HCT116 (cell line): ENCODE measurements at regions not wholly inside any gene's neighbourhood (a gene's known extent, or its start where the extent isn't known, plus 50 kb on each side); places are given as distances from the start of the nearest gene placed in this dataset.

Experiments
- ATAC-seq: fragments of 200-7000 bp; cut with Tn5 transposase; 2 replicates; pipeline ENCODE4 v1.9.1; 2020; ENCODE audit warnings: mild to moderate bottlenecking, moderate library complexity
- BruUV-seq: library from RNA; stranded (reverse); fragments of 400-500 nt; replicated peaks from 2 replicates; lab custom pipeline; 2021; lab: Mats Ljungman, UMichigan
- CTCF ChIA-PET: fragments of 300-600 bp; sonication (Branson Sonifier 250); formaldehyde crosslinking; loops from one replicate; lab custom pipeline; 2021; ENCODE audit warnings: antibody characterized with exemption; lab: Charles Lee
- POLR2A ChIA-PET: fragments of 300-600, 350-600 bp; sonication (Branson Sonifier 250); formaldehyde crosslinking; loops from one replicate; lab custom pipeline; 2021; ENCODE audit warnings: antibody characterized with exemption; lab: Charles Lee
- RAD21 ChIA-PET, 2 experiments: fragments of 300-600 bp; sonication (Branson Sonifier 250); formaldehyde crosslinking; loops; one replicate each; lab custom pipeline; 2023; ENCODE audit warnings: low total read pairs in 2 of 2; ENCODE audit not compliant: uncharacterized antibody in 2 of 2, unreplicated experiment in 2 of 2, low non-redundant PET in 1 of 2; lab: Charles Lee
- DNase-seq: peaks from one replicate; pipeline ENCODE4 v3.0.0-alpha.2; 2010; ENCODE audit warnings: low read depth, low spot score
- H2AFZ ChIP-seq: fragments of 200-600 bp; shearing (Covaris generic), sonication (generic); 2 replicates; pipeline ENCODE4 v1.6.1; 2017; ENCODE audit warnings: low read depth, mixed run types, mixed read lengths, antibody characterized with exemption, low read length; ENCODE audit not compliant: poor library complexity, severe bottlenecking
- H3K27ac ChIP-seq: 2 replicates; pipeline ENCODE4 v1.5.1; 2012; ENCODE audit warnings: low read depth, low read length
- H3K27me3 ChIP-seq: fragments of 200-600 bp; sonication (generic); 2 replicates; pipeline ENCODE4 v1.6.1; 2016; ENCODE audit warnings: mixed run types, low read length, mixed read lengths; ENCODE audit not compliant: insufficient read depth
- H3K36me3 ChIP-seq, 2 experiments: fragments of 200-500 bp in 1 of 2; fragments of 200-600 bp in 1 of 2; sonication (Bioruptor generic) in 1 of 2; sonication (generic) in 1 of 2; 2 replicates each; pipeline versions ENCODE4 v1.5.1 to v1.6.1; 2014 to 2016; ENCODE audit warnings: low read length in 2 of 2, inconsistent platforms in 1 of 2, mixed read lengths in 1 of 2, mixed run types in 1 of 2; ENCODE audit not compliant: insufficient read depth in 2 of 2, control insufficient read depth in 1 of 2
- H3K4me1 ChIP-seq, 2 experiments: fragments of 200-600 bp in 1 of 2; sonication (generic) in 1 of 2; 2 replicates each; pipeline versions ENCODE4 v1.5.1 to v1.6.1; 2012 to 2017; ENCODE audit warnings: low read length in 2 of 2, inconsistent platforms in 1 of 2, mild to moderate bottlenecking in 1 of 2, mixed read lengths in 1 of 2, mixed run types in 1 of 2, moderate library complexity in 1 of 2; ENCODE audit not compliant: insufficient read depth in 2 of 2, control insufficient read depth in 1 of 2
- H3K4me2 ChIP-seq: fragments of 200-600 bp; sonication (generic); 2 replicates; pipeline ENCODE4 v1.6.1; 2017; ENCODE audit warnings: mixed run types, low read length, mixed read lengths
- H3K4me3 ChIP-seq, 2 experiments: fragments of 200-600 bp in 1 of 2; sonication (generic) in 1 of 2; replicated peaks in 1 of 2; 2 replicates each; pipeline ENCODE4 v1.5.1; 2011 to 2016; ENCODE audit warnings: low read length in 2 of 2, control low read depth in 1 of 2, low read depth in 1 of 2, mild to moderate bottlenecking in 1 of 2, mixed read lengths in 1 of 2, mixed run types in 1 of 2
- H3K79me2 ChIP-seq: fragments of 200-600 bp; sonication (generic); 2 replicates; pipeline ENCODE4 v1.6.1; 2017; ENCODE audit warnings: mild to moderate bottlenecking, mixed run types, low read length, moderate library complexity, mixed read lengths; ENCODE audit not compliant: insufficient read depth
- H3K9ac ChIP-seq: fragments of 200-600 bp; sonication (generic); 2 replicates; pipeline ENCODE4 v1.6.1; 2016; ENCODE audit warnings: low read length, mixed read lengths
- H3K9me2 ChIP-seq: fragments of 200-600 bp; sonication (generic), shearing (Covaris generic); 2 replicates; pipeline ENCODE4 v1.6.1; 2017; ENCODE audit warnings: mixed run types, mild to moderate bottlenecking, moderate library complexity; ENCODE audit not compliant: insufficient read depth
- H3K9me3 ChIP-seq, 2 experiments: fragments of 200-500 bp in 1 of 2; fragments of 200-600 bp in 1 of 2; sonication (Bioruptor generic) in 1 of 2; sonication (generic) in 1 of 2; 2 replicates each; pipeline ENCODE4 v1.6.1; 2014 to 2017; ENCODE audit warnings: low read length in 2 of 2, mixed read lengths in 2 of 2, inconsistent platforms in 1 of 2, low read depth in 1 of 2, mild to moderate bottlenecking in 1 of 2, mixed run types in 1 of 2, moderate library complexity in 1 of 2; ENCODE audit not compliant: control insufficient read depth in 1 of 2, insufficient read depth in 1 of 2
- H4K20me1 ChIP-seq: fragments of 200-600 bp; sonication (generic), shearing (Covaris generic); 2 replicates; pipeline ENCODE4 v1.6.1; 2017; ENCODE audit warnings: mixed run types, mild to moderate bottlenecking, moderate library complexity; ENCODE audit not compliant: insufficient read depth
- EGR1 ChIP-seq: IDR thresholded peaks from 2 replicates; pipeline ENCODE4 v1.6.1; 2012; ENCODE audit warnings: low read depth
- ELF1 ChIP-seq: IDR thresholded peaks from 2 replicates; pipeline ENCODE4 v1.6.1; 2012; ENCODE audit warnings: low read depth, borderline replicate concordance
- EZH2 ChIP-seq: fragments of 200-600 bp; sonication (generic); IDR thresholded peaks from 2 replicates; pipeline ENCODE4 v1.6.1; 2017; ENCODE audit warnings: antibody characterized with exemption, mixed run types
- EZH2phosphoT487 ChIP-seq: fragments of 200-600 bp; IDR thresholded peaks from 2 replicates; pipeline ENCODE4 v1.6.1; 2018; ENCODE audit warnings: antibody characterized with exemption, borderline replicate concordance
- JUND ChIP-seq: IDR thresholded peaks from 2 replicates; pipeline ENCODE4 v1.6.1; 2012
- POLR2A ChIP-seq: IDR thresholded peaks from 2 replicates; pipeline ENCODE4 v1.7.0; 2011; ENCODE audit warnings: borderline replicate concordance; ENCODE audit not compliant: insufficient read depth, insufficient read length; ENCODE audit errors: extremely low read depth
- RAD21 ChIP-seq: IDR thresholded peaks from 2 replicates; pipeline ENCODE4 v1.6.1; 2012; ENCODE audit warnings: low read depth, mild to moderate bottlenecking
- SIN3A ChIP-seq: IDR thresholded peaks from 2 replicates; pipeline ENCODE4 v1.6.1; 2012; ENCODE audit warnings: low read depth
- SP1 ChIP-seq: IDR thresholded peaks from 2 replicates; pipeline ENCODE4 v1.6.1; 2012; ENCODE audit warnings: low read depth
- SRF ChIP-seq: IDR thresholded peaks from 2 replicates; pipeline ENCODE4 v1.6.1; 2012; ENCODE audit warnings: low read depth
- TCF7L2 ChIP-seq: IDR thresholded peaks from 2 replicates; pipeline ENCODE4 v1.7.0; 2011; ENCODE audit warnings: borderline replicate concordance, inconsistent platforms; ENCODE audit not compliant: insufficient read depth, insufficient read length; ENCODE audit errors: extremely low read depth
- intact Hi-C: fragments of 100-400 bp; cut with micrococcal nuclease; formaldehyde crosslinking; loops from 2 replicates; pipeline ENCODE4 v1.10.0; 2022
- TF ChIP-seq, protein P1 (sequence below): IDR thresholded peaks from 2 replicates; pipeline ENCODE4 v1.6.1; 2012
- TF ChIP-seq, protein P2 (sequence below): IDR thresholded peaks from 2 replicates; pipeline ENCODE4 v1.6.1; 2012

DNA sequence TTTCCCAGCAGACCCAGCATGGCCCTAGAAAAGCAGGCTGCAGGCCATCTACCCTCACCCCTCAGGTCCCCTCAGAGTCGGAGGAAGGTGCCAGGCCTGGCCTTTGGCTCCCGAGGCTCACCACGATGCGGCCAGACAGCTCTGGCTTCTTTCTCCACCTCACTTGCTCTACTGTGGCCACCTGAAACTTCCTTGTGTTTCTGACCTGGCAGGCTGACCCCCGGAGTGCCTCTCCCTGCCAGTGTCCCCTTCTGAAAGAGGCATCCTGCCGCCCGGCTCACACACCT lies 375.0 kb upstream of the HS6ST1 start (continued):
- TF ChIP-seq, protein P1, sequence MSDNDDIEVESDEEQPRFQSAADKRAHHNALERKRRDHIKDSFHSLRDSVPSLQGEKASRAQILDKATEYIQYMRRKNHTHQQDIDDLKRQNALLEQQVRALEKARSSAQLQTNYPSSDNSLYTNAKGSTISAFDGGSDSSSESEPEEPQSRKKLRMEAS = no peak
- TF ChIP-seq TCF7L2 = no peak
- TF ChIP-seq, protein P2, sequence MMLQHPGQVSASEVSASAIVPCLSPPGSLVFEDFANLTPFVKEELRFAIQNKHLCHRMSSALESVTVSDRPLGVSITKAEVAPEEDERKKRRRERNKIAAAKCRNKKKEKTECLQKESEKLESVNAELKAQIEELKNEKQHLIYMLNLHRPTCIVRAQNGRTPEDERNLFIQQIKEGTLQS = no peak
- no peak for TF ChIP-seq EZH2phosphoT487

DNA sequence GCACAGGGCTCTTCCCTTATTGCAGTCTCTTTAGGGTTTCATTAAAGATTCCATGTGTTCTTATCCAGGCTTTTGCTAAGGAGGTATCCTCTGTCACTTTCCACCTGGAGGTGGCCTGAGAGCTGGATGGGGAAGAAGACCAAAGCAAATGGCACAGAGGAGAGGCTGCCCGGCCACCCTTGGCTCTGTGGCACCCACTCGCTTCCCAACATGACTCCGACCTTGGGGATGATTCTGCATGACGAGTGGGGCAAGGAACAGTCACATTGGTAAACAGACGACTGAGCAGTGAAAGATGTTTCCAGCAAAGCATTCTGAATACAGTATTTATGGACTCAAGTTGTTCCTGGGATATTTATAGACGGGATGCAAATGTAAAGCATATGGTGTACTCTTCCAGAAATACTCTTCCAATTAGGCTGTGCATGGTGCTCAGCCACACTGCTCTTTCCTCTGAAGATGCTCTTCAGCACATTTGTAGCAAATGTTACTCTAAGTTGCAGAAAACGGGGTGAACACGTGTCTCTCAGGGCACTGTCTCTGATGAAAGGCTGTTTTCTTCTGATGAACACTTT lies 377.1 kb upstream of the HS6ST1 start:
- TF ChIP-seq ELF1 (no peak), POLR2A (no peak), RAD21 (no peak), EGR1 (no peak), JUND (no peak), SP1 (no peak), SRF (no peak), EZH2 (no peak), SIN3A (no peak)
- TF ChIP-seq, protein P1 = no peak
- Histone ChIP-seq H3K9me3 (no peaks in the 10 kb centered on the region), H3K27me3 (peaks cover 45% of the 10 kb centered on the region), H3K9me2 (no peaks in the 10 kb centered on the region; the same call in 1 of the 2 replicates), H4K20me1 (no peaks in the 10 kb centered on the region), H3K27ac (no peak overlapping the region), H3K9ac (no peak overlapping the region), H2AFZ (no peak overlapping the region), H3K4me2 (no peak overlapping the region), H3K36me3 (no peaks in the 10 kb centered on the region), H3K4me3 (no peak overlapping the region), H3K4me1 (no peaks in the 10 kb centered on the region), H3K79me2 (no peaks in the 10 kb centered on the region)
- no peak for DNase-seq
- intact Hi-C loops = no loop called here
- no TSS peak for BruUV-seq
- CTCF ChIA-PET = no interaction called here
- no peak for ATAC-seq
- RAD21 ChIA-PET = no interaction called here
- POLR2A ChIA-PET = no interaction called here
